Rectal smooth muscle tissue (tissue), 1 donor: ENCODE measurements at regions not wholly inside any gene's neighbourhood (a gene's known extent, or its start where the extent isn't known, plus 50 kb on each side); places are given as distances from the start of the nearest gene placed in this dataset.

Experiments
- H3K27ac ChIP-seq: one replicate; pipeline ENCODE4 v1.7.0; 2013; ENCODE audit warnings: low read depth, low read length, inconsistent platforms
- H3K27me3 ChIP-seq: one replicate; pipeline ENCODE4 v1.7.0; 2013; ENCODE audit warnings: low read length; ENCODE audit not compliant: control insufficient read depth, insufficient read depth
- H3K36me3 ChIP-seq: one replicate; pipeline ENCODE4 v1.7.0; 2013; ENCODE audit warnings: low read length; ENCODE audit not compliant: control insufficient read depth, insufficient read depth
- H3K4me1 ChIP-seq: one replicate; pipeline ENCODE4 v1.7.0; 2013; ENCODE audit warnings: low read length; ENCODE audit not compliant: control insufficient read depth, insufficient read depth
- H3K4me3 ChIP-seq: one replicate; pipeline ENCODE4 v1.7.0; 2013; ENCODE audit warnings: low read length
- H3K9ac ChIP-seq: one replicate; pipeline ENCODE4 v1.7.0; 2013; ENCODE audit warnings: low read length

GRCh38 chr14:98375566-98375965 is 896.4 kb downstream of the BCL11B start:
- Histone ChIP-seq H3K27me3 (no peaks in the 10 kb centered on the region), H3K4me1 (no peaks in the 10 kb centered on the region), H3K36me3 (no peaks in the 10 kb centered on the region), H3K9ac (no peak overlapping the region), H3K27ac (no peak overlapping the region), H3K4me3 (no peak overlapping the region)

GRCh38 chr14:98379830-98380229 is 892.2 kb downstream of the BCL11B start:
- no peak overlapping the region for H3K9ac ChIP-seq
- H3K4me1 ChIP-seq = no peaks in the 10 kb centered on the region
- H3K27me3 ChIP-seq = no peaks in the 10 kb centered on the region
- no peak overlapping the region for H3K4me3 ChIP-seq
- no peaks in the 10 kb centered on the region for H3K36me3 ChIP-seq
- H3K27ac ChIP-seq = no peak overlapping the region

GRCh38 chr14:98382662-98383061 is 889.3 kb downstream of the BCL11B start:
- Histone ChIP-seq H3K36me3 (no peaks in the 10 kb centered on the region), H3K4me1 (no peaks in the 10 kb centered on the region), H3K27me3 (no peaks in the 10 kb centered on the region), H3K27ac (no peak overlapping the region), H3K9ac (no peak overlapping the region), H3K4me3 (no peak overlapping the region)

- Histone ChIP-seq H3K9ac (no peak overlapping the region), H3K4me3 (no peak overlapping the region), H3K27ac (no peak overlapping the region), H3K36me3 (no peaks in the 10 kb centered on the region), H3K4me1 (no peaks in the 10 kb centered on the region), H3K27me3 (no peaks in the 10 kb centered on the region)
Observed at GRCh38 chr14:98385851-98386250, 886.1 kb downstream of the BCL11B start.

GRCh38 chr14:98391061-98391460 is 880.9 kb downstream of the BCL11B start:
- Histone ChIP-seq H3K4me1 (no peaks in the 10 kb centered on the region), H3K36me3 (no peaks in the 10 kb centered on the region), H3K27me3 (no peaks in the 10 kb centered on the region), H3K4me3 (no peak overlapping the region), H3K9ac (no peak overlapping the region), H3K27ac (no peak overlapping the region)

GRCh38 chr14:98393527-98393926 is 878.5 kb downstream of the BCL11B start:
- no peak overlapping the region for H3K9ac ChIP-seq
- no peak overlapping the region for H3K27ac ChIP-seq
- no peaks in the 10 kb centered on the region for H3K27me3 ChIP-seq
- H3K4me3 ChIP-seq = no peak overlapping the region
- no peaks in the 10 kb centered on the region for H3K36me3 ChIP-seq
- H3K4me1 ChIP-seq = no peaks in the 10 kb centered on the region

- H3K36me3 ChIP-seq = no peaks in the 10 kb centered on the region
- H3K27me3 ChIP-seq = no peaks in the 10 kb centered on the region
- no peak overlapping the region for H3K4me3 ChIP-seq
- H3K9ac ChIP-seq = no peak overlapping the region
- H3K4me1 ChIP-seq = no peaks in the 10 kb centered on the region
- H3K27ac ChIP-seq = no peak overlapping the region
Observed at GRCh38 chr14:98404811-98405210, 867.2 kb downstream of the BCL11B start.

- Histone ChIP-seq H3K27ac (no peak overlapping the region), H3K4me3 (no peak overlapping the region), H3K27me3 (no peaks in the 10 kb centered on the region), H3K9ac (no peak overlapping the region), H3K36me3 (no peaks in the 10 kb centered on the region), H3K4me1 (no peaks in the 10 kb centered on the region)
Observed at GRCh38 chr14:98408024-98408555, 863.9 kb downstream of the BCL11B start.

GRCh38 chr14:98408713-98409112 is 863.3 kb downstream of the BCL11B start:
- H3K4me3 ChIP-seq = no peak overlapping the region
- no peaks in the 10 kb centered on the region for H3K36me3 ChIP-seq
- no peaks in the 10 kb centered on the region for H3K27me3 ChIP-seq
- no peak overlapping the region for H3K9ac ChIP-seq
- no peaks in the 10 kb centered on the region for H3K4me1 ChIP-seq
- H3K27ac ChIP-seq = no peak overlapping the region

- H3K27me3 ChIP-seq = no peaks in the 10 kb centered on the region
- no peak overlapping the region for H3K4me3 ChIP-seq
- no peaks in the 10 kb centered on the region for H3K36me3 ChIP-seq
- H3K4me1 ChIP-seq = no peaks in the 10 kb centered on the region
- no peak overlapping the region for H3K9ac ChIP-seq
- no peak overlapping the region for H3K27ac ChIP-seq
Observed at GRCh38 chr14:98411154-98411553, 860.8 kb downstream of the BCL11B start.

GRCh38 chr14:98412431-98412830 is 859.6 kb downstream of the BCL11B start:
- H3K9ac ChIP-seq = no peak overlapping the region

GRCh38 chr14:98415766-98416165 is 856.2 kb downstream of the BCL11B start:
- no peaks in the 10 kb centered on the region for H3K4me1 ChIP-seq

More at GRCh38 chr14:98412431-98412830, 859.6 kb downstream of the BCL11B start:
- no peak overlapping the region for H3K4me3 ChIP-seq
- H3K27ac ChIP-seq = no peak overlapping the region
- no peaks in the 10 kb centered on the region for H3K27me3 ChIP-seq
- no peaks in the 10 kb centered on the region for H3K36me3 ChIP-seq
- H3K4me1 ChIP-seq = no peaks in the 10 kb centered on the region

GRCh38 chr14:98417001-98417400 is 855.0 kb downstream of the BCL11B start:
- Histone ChIP-seq H3K36me3 (no peaks in the 10 kb centered on the region), H3K4me3 (no peak overlapping the region), H3K9ac (no peak overlapping the region), H3K27me3 (no peaks in the 10 kb centered on the region), H3K4me1 (no peaks in the 10 kb centered on the region), H3K27ac (no peak overlapping the region)

More at GRCh38 chr14:98415766-98416165, 856.2 kb downstream of the BCL11B start:
- Histone ChIP-seq H3K9ac (no peak overlapping the region), H3K36me3 (no peaks in the 10 kb centered on the region), H3K27me3 (no peaks in the 10 kb centered on the region), H3K27ac (no peak overlapping the region), H3K4me3 (no peak overlapping the region)
